ENCODE measurements at regions not wholly inside any gene's neighbourhood (a gene's known extent, or its start where the extent isn't known, plus 50 kb on each side); places are given as distances from the start of the nearest gene placed in this dataset.

- TF ChIP-seq CTCF (IDR thresholded peaks at IDR 0.05) = no peak
- TF ChIP-seq POLR2AphosphoS5 (IDR thresholded peaks at IDR 0.05) = no peak
- no peak for TF ChIP-seq EP300 (IDR thresholded peaks at IDR 0.05)
Observed at GRCh38 chr12:24240707-24241106, 291.2 kb upstream of the SOX5 start.

All from upper lobe of left lung (tissue), 4 donors.